NCI-H1930 (cell line): ENCODE measurements at regions not wholly inside any gene's neighbourhood (a gene's known extent, or its start where the extent isn't known, plus 50 kb on each side); places are given as distances from the start of the nearest gene placed in this dataset.
"Not testable (repeated sequence)": the region's sequence is repeated elsewhere in the genome, so short reads cannot be mapped to it uniquely, and the experiment has no call there.

ENCODE experiments used
- DNase-seq, 2 experiments: peaks; one replicate each; lab custom pipeline; 2025; lab: John Stamatoyannopoulos, UW

DNA sequence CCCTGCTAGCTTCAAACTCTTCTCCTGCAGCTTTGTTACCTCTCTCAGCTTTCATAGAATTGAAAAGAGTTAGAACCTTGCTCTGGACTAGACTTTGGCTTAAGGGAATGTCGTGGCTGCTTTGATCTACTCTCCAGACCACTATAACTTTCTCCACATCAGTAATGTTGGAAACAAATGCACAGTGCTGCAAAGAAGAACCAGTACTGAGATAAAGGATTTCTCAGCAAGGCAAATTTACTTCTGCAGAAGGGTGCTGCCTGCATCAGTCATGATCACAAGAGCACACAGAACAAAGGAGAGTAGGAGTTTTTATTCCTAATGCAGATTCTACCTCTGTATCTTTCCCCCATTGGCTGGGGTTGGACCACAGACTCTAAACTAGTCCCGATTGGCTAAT, 621.6 kb upstream of the CHRM3 start:
- DNase-seq, result no peak

DNA sequence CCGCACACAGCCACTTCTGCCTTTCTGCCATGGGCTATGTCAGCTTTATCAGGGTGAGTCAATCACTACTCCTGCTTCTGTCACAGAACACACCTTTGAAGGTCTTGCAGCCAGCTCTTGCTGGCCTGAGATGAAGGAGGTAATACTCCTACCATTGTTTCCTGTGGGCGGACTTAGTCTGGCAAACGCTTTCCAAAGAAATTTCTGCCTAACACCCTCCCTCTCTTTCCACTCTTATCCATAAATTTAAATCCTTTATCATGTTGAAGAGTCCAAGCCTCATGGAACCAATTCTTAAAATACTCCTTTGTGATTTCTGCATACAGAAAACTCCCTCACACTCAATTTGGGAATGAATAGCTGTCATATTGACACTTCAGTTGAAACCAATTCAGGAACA, 633.1 kb upstream of the CHRM3 start:
- no peak for DNase-seq

DNA sequence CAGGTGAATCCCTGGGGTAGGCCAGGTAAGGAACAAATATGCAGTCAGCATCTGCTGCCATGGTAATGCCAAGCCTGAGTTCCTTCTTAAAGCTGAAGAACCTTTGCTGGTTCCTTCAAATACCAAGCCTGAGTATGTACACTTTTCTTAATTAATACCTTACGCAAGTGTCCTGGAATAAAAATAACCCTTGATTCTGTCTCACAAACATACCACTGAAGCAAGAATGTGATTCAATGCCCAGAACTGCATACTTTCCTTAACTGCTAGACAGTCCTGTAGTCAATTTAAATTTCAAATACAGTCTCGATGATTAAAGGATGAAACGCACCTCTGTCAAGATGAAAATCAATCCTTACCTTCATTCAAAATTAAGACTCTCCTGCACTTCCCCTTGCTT, 634.0 kb upstream of the CHRM3 start:
- no peak for DNase-seq

DNA sequence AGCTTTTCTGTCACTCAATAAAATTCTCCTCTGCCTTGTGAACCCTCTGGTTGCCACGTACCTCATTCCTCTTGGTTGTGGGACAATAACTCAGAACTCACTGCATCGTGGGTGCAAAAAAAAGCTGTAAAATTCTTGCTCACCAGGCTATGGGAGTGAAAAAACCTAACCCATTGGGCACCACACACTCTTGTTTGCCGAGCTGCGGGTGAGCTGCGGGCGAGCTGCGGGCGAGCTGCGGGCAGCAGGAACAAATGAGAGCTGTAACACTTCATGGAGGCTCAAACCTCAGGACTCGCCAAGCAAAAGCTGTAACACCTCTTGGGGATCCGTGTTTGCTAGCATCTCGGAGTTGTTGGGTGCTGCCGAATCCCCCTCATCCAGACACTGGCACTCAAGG, 641.3 kb upstream of the CHRM3 start:
- no peak for DNase-seq

DNA sequence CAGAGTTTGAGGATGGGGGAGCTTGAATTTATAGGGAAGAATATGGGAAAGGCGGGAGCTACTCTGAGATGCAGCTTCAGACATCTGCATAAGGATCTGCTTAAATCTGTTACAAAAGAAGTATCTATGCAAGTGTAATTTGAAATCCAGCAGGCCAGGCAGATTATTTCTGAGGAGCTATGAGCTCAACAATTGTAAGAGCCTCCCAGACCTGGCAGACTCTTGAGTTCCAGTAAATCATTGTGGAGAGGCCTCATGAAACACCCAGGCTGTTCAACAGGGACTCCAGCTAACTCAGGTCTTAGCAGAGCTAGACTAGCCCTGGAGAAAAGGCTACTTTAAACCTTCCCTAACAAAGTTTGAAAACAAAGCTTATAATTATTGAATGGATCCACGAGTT, 647.5 kb upstream of the CHRM3 start:
- no peak for DNase-seq

DNA sequence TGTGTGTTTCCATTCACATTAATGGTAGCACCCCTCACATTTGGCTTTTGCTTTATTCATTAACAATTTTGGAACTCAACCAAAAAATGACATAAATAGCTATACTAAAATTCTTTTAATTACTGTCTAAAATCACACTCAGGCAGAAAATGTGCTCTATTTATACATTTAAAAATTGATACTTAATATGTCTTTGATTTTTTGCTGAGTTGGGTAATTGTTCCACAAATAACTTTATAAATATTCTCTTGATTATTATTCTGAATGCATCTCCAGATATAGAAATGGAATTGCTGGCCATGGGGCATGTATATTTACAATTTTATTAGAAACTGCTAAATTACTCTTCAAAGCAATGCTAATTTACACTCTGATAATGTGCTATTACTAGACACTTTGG, 658.7 kb upstream of the CHRM3 start:
- DNase-seq, result no peak

DNA sequence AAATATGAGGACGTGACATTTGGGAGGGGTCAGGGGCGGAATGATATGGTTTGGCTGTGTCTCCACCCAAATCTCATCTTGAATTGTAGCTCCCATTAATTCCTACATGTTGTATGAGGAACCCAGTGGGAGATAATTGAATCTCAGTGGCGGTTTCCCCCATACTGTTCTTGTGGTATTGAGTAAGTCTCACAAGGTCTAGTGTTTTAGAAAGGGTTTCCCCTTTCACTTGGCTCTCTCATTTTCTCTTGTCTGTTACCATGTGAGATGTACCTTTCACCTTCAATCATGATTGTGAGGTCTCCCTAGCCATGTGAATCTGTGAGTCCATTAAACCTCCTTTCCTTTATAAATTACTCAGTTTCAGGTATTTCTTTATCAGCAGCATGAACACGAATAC, 663.6 kb upstream of the CHRM3 start:
- no peak for DNase-seq

DNA sequence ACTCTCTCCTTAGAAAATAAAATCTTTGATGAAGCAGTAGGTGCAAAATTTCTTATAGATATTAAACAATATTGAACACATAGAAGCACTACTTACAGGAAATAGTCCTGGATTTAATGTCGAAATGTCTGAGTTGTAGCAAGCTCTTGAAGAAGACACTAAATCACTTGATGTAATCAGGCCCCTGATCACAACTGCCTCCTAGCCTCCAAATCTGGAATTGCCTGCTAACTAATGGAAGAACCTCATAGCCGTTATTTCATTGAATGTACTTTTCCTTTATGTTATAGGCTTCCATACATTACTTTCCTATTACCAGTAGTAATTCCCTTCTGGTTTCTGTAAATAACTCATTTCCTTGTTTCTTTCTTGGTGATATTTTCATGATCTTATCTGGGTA, 675.7 kb upstream of the CHRM3 start:
- DNase-seq, result no peak

DNA sequence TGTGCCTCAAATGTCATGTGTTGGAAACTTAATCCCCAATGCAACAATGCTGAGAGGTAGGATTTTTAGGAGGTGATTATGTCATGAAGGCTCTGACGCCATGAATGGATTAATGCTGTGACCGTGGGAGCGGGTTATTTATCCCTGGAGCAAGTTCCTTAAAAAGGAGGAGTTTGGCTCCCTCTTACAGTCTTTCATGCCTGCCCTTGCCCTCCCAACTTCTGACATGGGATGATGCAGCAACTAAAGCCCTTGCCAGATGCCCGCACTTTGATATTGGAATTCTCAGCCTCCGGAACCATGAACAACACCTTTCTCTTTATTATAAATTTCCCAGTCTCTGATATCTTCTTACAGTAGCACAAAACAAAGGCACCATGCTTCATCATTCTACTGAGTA, 685.3 kb upstream of the CHRM3 start:
- DNase-seq, result no peak

DNA sequence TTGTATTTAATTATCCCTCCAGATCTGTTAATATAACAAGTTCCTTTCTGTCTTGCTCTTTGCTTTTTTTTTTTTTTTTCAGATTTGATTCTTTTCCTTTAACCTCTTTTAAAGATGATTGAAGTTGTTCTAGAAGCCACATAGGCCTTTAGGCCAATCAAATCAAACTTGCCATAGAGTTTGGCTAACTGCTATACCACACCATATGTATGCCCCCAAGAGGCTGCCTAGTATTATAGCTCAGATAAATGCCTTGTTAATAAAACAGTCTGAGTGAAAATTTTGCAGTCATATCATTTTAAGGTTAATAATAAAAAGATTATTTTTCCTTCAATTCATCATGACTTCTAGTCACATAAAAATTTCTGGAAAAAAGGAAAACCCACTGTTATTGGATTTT, 696.0 kb upstream of the CHRM3 start:
- DNase-seq, result no peak

DNA sequence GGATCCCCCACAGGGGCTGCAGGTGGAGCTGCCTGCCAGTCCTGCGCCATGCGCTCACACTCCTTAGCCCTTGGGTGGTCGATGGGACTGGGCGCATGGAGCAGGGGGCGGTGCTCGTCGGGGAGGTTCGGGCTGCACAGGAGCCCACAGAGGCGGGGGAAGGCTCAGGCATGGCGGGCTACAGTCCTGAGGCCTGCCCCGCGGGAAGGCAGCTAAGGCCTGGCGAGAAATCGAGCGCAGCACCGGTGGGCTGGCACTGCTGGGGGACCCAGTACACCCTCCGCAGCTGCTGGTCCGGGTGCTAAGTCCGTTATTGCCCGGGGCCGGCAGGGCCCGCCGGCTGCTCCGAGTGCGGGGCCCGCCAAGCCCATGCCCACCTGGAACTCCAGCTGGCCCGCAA, 701.8 kb upstream of the CHRM3 start:
- DNase-seq, result not testable (repeated sequence)

DNA sequence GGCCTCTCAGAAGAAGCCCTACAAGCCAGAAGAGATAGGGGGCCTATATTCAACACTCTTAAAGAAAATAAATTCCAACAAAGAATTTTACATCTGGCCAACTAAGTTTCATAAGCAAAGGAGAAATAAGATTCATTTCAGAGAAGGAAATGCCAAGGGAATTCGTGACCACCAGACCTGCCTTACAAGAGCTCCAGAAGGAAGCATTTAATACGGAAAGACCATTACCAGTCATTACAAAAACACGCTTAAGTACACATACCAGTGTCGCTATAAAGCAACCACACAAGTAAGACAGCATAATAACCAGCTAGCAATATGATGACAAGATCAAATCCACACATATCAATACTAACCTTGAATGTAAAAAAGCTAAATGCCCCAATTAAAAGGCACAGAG, 704.9 kb upstream of the CHRM3 start:
- DNase-seq, result no peak

DNA sequence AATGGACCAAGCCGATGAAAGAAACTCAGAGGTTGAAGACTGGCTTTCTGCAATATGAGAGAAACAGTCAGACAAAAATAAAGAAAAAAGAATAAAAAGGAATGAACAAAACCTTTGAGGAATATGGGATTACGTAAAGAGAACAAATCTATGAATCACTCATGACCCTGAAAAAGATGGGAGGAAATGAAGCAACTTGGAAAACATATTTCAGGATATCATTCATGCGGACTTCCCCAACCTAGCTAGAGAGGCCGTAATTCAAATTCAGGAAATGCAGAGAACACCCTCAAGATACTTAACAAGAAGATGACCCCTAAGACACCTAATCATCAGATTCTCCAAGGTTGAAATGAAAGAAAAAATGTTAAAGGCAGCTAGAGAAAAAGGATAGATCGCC, 705.3 kb upstream of the CHRM3 start:
- DNase-seq, result no peak

DNA sequence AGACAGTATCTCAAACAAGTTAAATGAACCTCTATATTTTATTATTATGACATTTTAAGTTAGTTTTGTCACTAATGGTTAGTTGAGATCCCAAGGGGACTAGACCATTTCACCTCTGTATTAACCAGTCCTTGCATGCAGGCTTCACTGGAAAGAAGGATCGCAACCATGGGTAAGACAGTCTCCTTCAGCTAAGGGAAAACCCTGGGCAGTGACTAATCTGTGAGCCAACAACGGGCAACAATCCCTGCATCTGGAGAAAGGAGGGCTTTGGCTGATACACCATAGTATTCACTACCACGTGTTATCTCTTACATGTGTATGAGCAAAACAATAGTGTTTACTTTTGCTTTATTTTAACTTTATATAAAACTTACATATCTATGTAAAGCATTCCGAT, 708.8 kb upstream of the CHRM3 start:
- no peak for DNase-seq

DNA sequence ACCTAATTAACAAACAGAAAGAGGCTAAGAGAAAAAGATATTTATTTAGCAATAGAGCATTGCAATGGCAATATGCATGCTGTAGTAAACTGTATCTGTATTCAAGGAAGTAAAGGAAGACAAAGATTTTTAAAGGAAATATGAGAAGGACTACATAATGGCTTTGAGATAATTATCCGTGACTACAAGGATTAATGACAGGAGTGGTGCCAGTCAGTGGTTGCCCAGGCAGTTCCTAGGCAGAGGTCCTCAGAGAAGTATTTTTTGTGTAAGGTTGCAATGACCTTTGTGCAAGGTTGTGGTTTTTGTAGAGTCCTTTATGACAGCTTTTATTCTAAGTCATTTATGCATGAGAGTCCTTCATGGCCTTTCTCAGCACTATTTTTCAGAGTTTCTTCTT, 711.1 kb upstream of the CHRM3 start:
- DNase-seq, result no peak

DNA sequence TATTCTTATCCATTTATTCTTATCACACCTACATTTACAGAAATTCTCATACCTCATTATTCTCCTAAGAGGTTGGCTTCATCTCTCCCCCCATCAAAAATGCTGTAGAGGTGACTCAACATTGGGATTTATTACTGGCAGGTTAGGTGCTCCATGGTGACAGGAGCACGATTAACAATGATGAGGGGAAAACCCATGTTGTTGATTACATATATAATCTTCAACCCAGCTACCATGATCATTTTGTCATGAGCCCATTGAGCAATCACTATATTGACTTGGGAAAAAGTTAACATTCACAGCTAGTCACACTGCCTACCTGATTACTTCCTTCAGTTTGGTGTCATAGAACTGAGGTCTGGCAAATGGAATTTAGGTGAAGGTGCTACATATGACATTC, 712.1 kb upstream of the CHRM3 start:
- no peak for DNase-seq

DNA sequence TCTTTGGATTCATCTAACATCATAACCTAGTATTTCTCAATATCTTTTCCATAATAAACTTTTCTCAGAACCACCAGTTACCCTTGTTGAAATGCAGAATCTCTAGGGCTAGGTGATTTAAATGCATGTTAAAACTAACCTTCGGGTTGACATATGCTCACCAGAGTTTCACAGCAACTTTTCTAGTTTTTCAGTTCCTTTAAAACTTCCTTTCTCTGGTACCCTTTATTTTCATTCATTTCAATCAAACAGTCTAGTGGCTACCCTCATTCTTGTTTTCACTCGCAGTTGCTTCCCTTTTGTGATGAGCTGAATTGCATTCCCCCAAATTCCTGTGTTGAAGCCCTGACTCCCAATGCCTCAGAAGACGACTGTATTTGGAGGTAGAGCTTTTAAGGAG, 712.8 kb upstream of the CHRM3 start:
- no peak for DNase-seq

DNA sequence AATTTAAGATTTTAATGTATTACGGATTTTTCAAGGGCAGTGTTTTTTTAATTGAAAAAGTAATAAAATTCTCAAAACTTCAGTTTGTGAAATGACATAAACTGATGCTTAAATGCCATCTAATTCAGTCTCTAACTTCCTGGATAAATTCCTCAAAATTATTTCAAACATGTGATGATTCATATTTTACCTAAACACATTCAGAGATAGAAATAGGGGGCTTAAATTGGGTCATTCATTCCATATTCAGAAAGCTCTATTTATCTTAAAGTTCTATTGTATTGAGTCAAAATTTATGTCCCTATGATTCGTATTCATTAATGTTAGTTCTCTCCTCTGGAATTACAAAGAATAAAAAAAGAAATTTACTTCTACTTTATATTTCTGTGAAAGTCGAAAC, 713.6 kb upstream of the CHRM3 start:
- DNase-seq, result no peak

DNA sequence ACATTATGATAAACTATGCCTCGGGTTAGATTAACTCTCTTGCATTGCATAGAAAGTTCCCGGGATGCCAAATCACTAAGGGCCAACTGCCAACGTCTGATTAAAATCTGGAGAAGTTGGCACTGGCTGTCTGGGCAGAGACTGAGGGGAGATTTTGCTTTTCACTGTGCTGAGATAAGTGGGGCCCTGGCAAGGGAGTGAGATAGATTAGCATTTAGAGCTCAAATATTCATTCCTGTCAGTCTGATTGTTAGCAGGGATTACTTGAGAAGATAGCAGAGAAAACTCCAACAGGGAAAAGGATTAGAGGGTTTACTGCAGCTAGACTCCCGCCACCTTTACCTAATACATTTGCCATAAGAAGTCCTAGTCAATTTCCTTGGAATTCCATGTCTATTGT, 714.1 kb upstream of the CHRM3 start:
- DNase-seq, result no peak

DNA sequence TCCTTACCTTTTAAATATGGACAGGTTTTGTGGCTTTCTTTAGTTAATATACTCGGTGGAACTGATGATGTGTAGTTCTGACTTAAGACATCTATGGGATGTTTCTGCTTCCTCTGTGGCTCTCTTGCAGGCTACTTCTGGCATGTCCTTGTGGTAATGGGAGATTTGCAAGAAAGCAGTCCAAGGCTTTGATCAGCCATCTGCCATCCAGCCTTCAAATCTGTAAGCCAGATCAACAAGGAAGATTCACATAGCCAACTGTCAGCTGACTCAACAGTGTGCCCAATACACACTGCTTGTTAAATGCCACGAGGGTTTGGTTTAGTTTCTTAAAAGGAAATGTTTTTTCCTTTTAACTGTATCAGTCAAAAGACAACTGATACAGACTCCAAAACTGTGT, 722.2 kb upstream of the CHRM3 start:
- no peak for DNase-seq

DNA sequence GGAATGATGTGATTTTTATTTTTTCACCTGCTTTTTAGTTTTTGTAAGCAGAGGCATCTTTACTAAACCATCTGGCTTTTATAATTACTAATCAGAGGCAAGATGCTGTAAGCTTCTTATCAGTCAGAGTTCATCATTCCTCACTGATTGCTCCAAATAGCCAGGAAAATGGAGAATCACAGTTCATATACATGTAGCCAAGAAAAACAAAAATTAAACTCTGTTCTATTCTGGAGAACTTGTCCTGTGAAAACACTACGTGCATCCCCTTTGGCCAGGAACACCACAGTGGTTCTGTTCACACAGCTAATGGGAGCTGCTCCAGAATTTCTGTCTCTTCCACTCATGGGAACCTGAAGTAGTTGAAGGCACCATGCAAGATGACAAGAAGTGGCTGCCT, 725.5 kb upstream of the CHRM3 start:
- DNase-seq, result no peak

DNA sequence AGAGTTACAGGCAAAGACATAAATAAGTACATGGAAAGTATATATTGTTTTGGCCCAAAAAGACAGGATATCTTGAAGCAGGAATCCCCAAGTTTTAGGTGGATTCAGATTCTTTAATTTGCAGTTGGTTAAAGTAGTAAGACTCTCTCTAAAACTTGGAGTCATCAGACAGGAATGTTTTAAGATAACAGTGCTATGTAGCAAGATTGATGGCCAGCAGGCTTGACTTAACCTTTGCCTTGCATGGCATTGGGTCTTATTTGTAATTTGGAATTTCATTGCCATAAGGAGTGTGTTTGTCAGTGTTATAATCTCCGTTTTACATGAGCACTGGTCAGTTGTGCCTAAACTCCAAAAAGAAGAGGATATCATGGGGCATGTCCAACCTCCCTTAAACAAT, 727.6 kb upstream of the CHRM3 start:
- DNase-seq, result no peak

DNA sequence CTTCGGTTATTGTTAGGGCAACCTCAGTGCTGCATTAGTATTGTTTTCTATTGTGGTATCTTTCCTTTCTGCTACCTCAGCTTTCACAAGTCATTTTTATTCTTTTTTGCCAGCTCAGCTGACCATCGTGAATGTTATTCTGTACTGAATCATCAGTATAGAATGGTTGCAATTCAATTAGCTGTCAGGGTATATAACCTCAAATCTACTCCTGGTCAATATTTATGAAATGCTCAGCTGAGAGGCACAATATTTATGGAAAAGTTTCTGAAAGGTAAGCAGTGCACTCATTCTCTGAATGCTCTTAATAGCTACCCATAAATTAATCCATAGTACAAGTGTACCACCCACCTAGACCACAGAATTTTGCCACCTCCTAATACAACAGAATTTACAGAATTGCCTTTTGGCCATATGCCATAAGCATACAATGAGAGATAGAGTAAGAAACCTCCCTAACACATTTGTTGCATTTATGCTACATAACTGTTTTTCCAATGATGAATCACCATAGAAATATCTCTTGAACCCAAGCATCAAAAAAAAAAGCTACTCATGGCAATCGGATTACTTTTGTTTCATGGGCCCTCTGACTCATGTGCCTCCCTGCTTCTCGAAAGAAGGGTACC, 732.6 kb upstream of the CHRM3 start:
- no peak for DNase-seq

DNA sequence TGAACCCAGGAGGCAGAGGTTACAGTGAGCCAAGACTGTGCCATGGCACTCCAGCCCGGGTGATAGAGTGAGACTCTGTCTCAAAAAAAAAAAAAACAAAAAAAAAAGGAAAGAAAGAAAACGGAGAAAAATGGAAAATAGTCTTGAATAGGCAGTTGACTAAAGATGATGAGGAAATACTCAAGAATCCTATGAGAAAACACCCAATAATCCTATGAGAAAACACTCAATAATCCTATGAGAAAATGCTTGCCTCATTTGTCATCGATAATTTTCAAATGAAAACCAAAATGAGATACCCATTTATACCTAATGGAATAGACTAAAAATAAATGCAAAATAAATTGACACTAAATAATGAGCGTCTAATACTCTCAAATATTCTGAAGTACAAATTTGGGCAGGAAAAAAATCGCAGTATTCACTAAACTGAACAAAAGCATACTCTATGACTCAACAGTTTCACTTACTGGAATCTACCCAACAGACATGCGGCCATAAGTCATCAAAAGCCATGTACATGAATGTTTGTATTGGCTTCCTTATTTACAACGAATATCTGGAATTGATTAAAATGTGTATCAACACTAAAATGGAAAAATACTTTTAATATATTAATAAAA, 733.9 kb upstream of the CHRM3 start:
- no peak for DNase-seq

DNA sequence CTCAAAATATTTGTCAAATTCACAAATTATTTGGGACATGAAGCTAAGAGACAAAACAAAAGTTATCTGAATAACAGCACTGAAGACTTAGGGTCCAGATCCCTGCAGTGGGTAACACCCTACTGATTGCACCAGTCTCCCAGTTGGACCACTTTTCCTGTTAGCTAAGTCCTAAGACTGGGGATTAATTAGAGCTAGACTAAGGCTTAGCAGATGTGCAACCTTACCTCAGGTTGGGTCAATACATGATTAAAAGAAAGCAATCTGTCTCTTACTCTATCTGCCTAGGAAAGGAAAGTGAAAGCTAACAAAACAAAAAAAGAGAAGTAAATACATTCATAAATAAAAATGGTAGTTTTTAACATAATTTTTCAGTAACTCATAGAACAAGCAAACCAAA, 737.2 kb upstream of the CHRM3 start:
- DNase-seq, result no peak
